ENCODE measurements at regions not wholly inside any gene's neighbourhood (a gene's known extent, or its start where the extent isn't known, plus 50 kb on each side); places are given as distances from the start of the nearest gene placed in this dataset.

DNA sequence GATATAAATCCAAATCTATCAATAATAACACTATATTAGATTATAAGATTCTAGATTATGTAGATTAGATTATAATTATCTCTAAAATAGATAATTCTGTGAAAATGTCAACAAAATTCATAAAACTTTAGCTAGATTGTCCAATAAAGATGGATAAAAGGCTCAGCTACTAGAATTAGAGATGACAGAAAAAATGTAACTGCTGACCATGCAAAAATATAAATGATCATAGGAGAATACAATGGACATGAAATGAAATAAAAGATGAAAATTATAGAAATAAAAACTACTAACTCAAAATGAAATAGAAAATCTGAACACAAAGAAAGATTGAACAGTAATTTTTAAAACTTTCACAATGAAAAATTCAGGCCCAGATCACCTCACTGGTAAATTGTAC, 1332.1 kb upstream of the CELF2 start:
- Histone ChIP-seq H3K27me3 (ENCODE audit: control insufficient read depth, insufficient read depth, low read length) (no peaks in the 10 kb centered on the region), H2BK5ac (ENCODE audit: low read depth, low read length, poor library complexity, severe bottlenecking) (no peak overlapping the region), H2AK5ac (ENCODE audit: low read depth, low read length) (no peak overlapping the region), H3K79me1 (ENCODE audit: low read depth in 1 of 2, low read length in 2 of 2) (no peaks in the 10 kb centered on the region), H3K27ac (ENCODE audit: insufficient read depth, low read length) (no peak overlapping the region), H3K23ac (ENCODE audit: low read depth, low read length) (no peak overlapping the region), H4K5ac (ENCODE audit: low read depth, low read length) (no peak overlapping the region), H3K36me3 (ENCODE audit: control insufficient read depth, insufficient read depth, low read length) (no peaks in the 10 kb centered on the region), H3K14ac (replicated peaks; ENCODE audit: low read depth, low read length) (no peak overlapping the region), H3K4me2 (ENCODE audit: low read depth, low read length) (no peak overlapping the region), H3K9me1 (ENCODE audit: insufficient read depth, low read length) (no peaks in the 10 kb centered on the region), H2BK20ac (ENCODE audit: low read depth, low read length) (no peak overlapping the region), H2BK120ac (ENCODE audit: low read depth, low read length) (no peak overlapping the region), H3K4me1 (ENCODE audit: control insufficient read depth, insufficient read depth, low read length) (no peaks in the 10 kb centered on the region), H2BK15ac (ENCODE audit: low read depth, low read length) (no peak overlapping the region), H2AK9ac (replicated peaks; ENCODE audit: low read depth, low read length, poor library complexity) (no peak overlapping the region), H4K8ac (ENCODE audit: low read depth in 2 of 2, low read length in 2 of 2) (no peak overlapping the region), H3K9ac (ENCODE audit: low read depth, low read length) (no peak overlapping the region), H4K20me1 (ENCODE audit: insufficient read depth, low read length) (no peaks in the 10 kb centered on the region), H3K4ac (ENCODE audit: low read depth, low read length) (no peak overlapping the region), H3K18ac (ENCODE audit: low read depth, low read length) (no peak overlapping the region), H3K4me3 (ENCODE audit: insufficient read depth, low read depth, low read length) (no peak overlapping the region), H4K91ac (ENCODE audit: insufficient read depth, low read depth, low read length) (no peak overlapping the region), H3K9me3 (ENCODE audit: control insufficient read depth, insufficient read depth, low read length) (no peaks in the 10 kb centered on the region), H2AFZ (replicated peaks; ENCODE audit: low read length, poor library complexity) (no peak overlapping the region), H3K56ac (ENCODE audit: extremely low read depth, insufficient read depth, low read length) (no peak overlapping the region)
- BruUV-seq (replicated peaks): no TSS peak
- dilution Hi-C loops (cut with HindIII; ENCODE audit: low sequenced_read_pairs, unreplicated experiment): no loop called here
- ChIA-PET POLR2A (ENCODE audit: unreplicated experiment) (no interaction called here), CTCF (no interaction called here)
- ATAC-seq (ENCODE audit: low read depth) (no peak), DNase-seq (no peak)
- intact Hi-C loops (cut with micrococcal nuclease): no loop called here
- in situ Hi-C loops (cut with MboI; ENCODE audit: low sequenced_read_pairs): no loop called here
- peak; percentile 94 for TF ChIP-seq MAFK (IDR thresholded peaks at IDR 0.05; ENCODE audit: low read depth, low read length)
- no peak for TF ChIP-seq FOS (IDR thresholded peaks at IDR 0.05; ENCODE audit: low read depth, low read length)

Data from IMR-90 (cell line).